ENCODE measurements at regions not wholly inside any gene's neighbourhood (a gene's known extent, or its start where the extent isn't known, plus 50 kb on each side); places are given as distances from the start of the nearest gene placed in this dataset.

DNA sequence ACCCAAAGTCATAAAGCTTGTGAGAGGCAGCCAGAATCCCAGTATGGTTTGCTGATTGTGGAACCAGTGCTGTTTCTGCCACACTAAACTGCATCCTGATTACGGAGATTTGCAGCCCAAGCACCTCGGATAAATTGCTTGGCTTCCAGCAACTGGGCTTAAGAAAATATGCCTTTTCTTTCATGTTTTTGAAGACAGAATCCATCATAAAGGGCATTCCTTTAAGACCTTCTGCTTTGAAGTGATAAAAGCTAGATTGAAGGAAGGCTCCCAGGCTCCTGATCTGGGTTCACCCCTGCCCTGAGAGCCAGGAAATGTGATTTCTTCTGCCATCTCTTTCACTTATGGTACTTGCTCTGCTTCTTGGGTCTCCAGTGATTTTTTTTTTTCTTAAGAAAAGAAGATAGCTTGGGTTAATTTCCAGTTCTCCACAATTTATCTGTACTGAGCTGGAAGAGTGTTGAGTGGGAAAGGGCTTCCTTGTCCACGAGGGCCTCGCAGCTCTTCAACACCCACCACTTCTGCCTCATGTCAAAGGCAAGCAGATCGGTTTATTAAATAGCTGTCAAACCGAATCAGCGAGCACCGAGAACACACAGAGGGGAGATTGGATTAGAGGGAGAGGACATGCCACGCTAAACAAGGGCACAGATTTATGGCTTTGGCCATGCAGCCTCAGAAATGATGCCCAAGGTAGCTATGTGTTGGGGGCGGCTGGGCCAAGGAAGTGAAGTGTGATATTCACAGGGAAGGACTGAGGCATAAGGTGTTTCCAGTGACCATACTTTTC lies 94.9 kb upstream of the TBX20 start:
- Histone ChIP-seq H3K9me3 (ENCODE audit: control insufficient read depth, insufficient read depth, low read length) (no peaks in the 10 kb centered on the region), H3K4me3 (ENCODE audit: low read length) (no peak overlapping the region), H3K27ac (ENCODE audit: low read length) (no peak overlapping the region), H3K36me3 (ENCODE audit: control insufficient read depth, insufficient read depth, low read length) (no peaks in the 10 kb centered on the region), H3K4me1 (ENCODE audit: control insufficient read depth, insufficient read depth, low read length) (peaks cover 2% of the 10 kb centered on the region; the same call in 1 of the 2 replicates), H3K27me3 (ENCODE audit: control insufficient read depth, insufficient read depth, low read length) (no peaks in the 10 kb centered on the region)
- DNase-seq (ENCODE audit: low read depth, low spot score) = no peak
- no CpG with 5 or more reads among the region's 10 CpGs for WGBS (ENCODE audit: insufficient coverage, insufficient read length)

DNA sequence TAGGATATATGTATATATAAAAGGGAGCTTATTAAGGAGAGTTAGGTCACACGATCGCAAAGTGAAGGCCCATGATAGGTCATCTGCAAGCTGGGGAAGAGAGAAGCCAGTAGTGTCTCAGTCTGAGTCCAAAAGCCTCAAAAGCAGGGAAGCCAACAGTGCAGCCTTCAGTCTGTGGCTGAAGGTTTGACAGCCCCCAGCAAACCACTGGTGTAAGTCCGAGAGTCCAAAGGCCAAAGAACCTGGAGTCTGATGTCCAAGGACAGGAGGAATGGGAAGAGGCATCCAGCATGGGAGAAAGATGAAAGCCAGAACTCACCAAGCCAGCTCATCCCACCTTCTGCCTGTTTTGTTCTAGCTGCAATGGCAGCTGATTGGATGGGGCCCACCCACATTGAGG lies 88.9 kb upstream of the TBX20 start:
- no peak overlapping the region for H3K27ac ChIP-seq (ENCODE audit: low read length)
- H3K4me1 ChIP-seq (ENCODE audit: control insufficient read depth, insufficient read depth, low read length) = no peaks in the 10 kb centered on the region
- H3K4me3 ChIP-seq (ENCODE audit: low read length) = no peak overlapping the region
- no CpG with 5 or more reads among the region's 3 CpGs for WGBS (ENCODE audit: insufficient coverage, insufficient read length)
- no peaks in the 10 kb centered on the region for H3K27me3 ChIP-seq (ENCODE audit: control insufficient read depth, insufficient read depth, low read length)
- H3K36me3 ChIP-seq (ENCODE audit: control insufficient read depth, insufficient read depth, low read length) = no peaks in the 10 kb centered on the region
- DNase-seq (ENCODE audit: low read depth, low spot score) = no peak
- H3K9me3 ChIP-seq (ENCODE audit: control insufficient read depth, insufficient read depth, low read length) = no peaks in the 10 kb centered on the region; the same call in 1 of the 2 replicates

DNA sequence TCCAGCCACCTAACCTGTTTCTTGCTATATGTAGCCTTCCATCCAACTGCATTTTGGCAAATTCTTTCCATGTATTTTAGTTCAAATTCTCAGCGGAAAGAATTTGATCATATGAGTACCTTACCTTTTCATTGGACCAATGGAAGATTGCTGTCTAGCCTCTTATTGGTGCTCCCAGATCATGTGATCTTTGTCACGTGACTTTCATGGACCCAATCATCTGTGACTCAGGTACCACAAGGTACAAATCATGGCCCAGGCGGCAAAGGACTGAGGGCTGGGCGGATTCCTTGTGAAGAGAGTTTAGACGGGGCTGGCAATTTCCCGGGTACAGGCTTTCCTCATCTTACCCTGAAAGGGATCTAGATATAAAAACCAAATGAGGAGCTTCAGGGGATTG lies 85.9 kb upstream of the TBX20 start:
- no peaks in the 10 kb centered on the region for H3K36me3 ChIP-seq (ENCODE audit: control insufficient read depth, insufficient read depth, low read length)
- H3K27me3 ChIP-seq (ENCODE audit: control insufficient read depth, insufficient read depth, low read length) = no peaks in the 10 kb centered on the region
- no peaks in the 10 kb centered on the region for H3K4me1 ChIP-seq (ENCODE audit: control insufficient read depth, insufficient read depth, low read length)
- no peak overlapping the region for H3K4me3 ChIP-seq (ENCODE audit: low read length)
- no peak overlapping the region for H3K27ac ChIP-seq (ENCODE audit: low read length)
- no peaks in the 10 kb centered on the region; the same call in 1 of the 2 replicates for H3K9me3 ChIP-seq (ENCODE audit: control insufficient read depth, insufficient read depth, low read length)
- WGBS (ENCODE audit: insufficient coverage, insufficient read length) = no CpG with 5 or more reads among the region's 6 CpGs
- DNase-seq (ENCODE audit: low read depth, low spot score) = no peak

DNA sequence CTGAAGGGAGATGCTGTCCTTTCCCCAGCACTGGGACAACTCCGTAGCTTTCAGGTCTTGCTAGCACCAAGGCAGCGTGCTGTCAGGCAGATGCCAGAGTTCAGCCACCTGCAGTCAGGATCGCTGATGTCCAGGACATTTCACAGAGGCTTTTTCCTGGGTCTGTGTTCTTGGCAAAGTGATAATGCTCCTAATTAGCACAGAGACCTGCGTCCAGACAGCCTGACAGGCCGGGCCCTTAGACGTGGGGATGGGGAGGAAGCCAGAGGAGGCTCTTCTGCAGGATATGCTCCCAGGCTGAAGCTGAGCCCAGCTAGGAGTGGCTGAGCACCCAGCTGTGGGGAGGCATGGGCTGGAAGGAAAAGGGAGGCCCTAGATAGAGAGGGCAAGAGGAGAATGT lies 82.5 kb upstream of the TBX20 start:
- H3K27me3 ChIP-seq (ENCODE audit: control insufficient read depth, insufficient read depth, low read length) = no peaks in the 10 kb centered on the region
- no peaks in the 10 kb centered on the region for H3K36me3 ChIP-seq (ENCODE audit: control insufficient read depth, insufficient read depth, low read length)
- DNase-seq (ENCODE audit: low read depth, low spot score) = no peak
- H3K27ac ChIP-seq (ENCODE audit: low read length) = no peak overlapping the region
- no CpG with 5 or more reads among the region's 6 CpGs for WGBS (ENCODE audit: insufficient coverage, insufficient read length)
- H3K4me3 ChIP-seq (ENCODE audit: low read length) = no peak overlapping the region
- H3K9me3 ChIP-seq (ENCODE audit: control insufficient read depth, insufficient read depth, low read length) = no peaks in the 10 kb centered on the region; the same call in 1 of the 2 replicates
- no peaks in the 10 kb centered on the region for H3K4me1 ChIP-seq (ENCODE audit: control insufficient read depth, insufficient read depth, low read length)

DNA sequence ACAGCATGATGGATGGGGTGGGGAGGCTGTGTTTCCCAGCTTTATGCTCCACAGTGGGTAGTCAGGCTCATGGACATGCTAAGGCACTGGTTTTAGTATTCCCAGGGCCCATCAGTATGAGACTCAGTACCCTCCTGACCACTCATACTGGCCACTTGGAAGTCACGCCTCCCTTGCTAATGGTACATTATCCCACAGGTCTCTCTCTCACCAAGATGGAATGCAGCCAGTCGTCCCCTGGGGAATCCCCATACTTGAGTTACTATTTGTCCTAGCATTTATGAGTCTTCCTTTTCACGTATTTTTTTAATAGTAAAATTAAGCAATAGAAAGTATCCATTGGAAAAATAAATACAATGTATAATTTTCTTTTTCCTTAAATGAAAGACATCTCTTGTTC lies 80.6 kb upstream of the TBX20 start:
- DNase-seq (ENCODE audit: low read depth, low spot score) = no peak
- no peak overlapping the region for H3K4me3 ChIP-seq (ENCODE audit: low read length)

DNA sequence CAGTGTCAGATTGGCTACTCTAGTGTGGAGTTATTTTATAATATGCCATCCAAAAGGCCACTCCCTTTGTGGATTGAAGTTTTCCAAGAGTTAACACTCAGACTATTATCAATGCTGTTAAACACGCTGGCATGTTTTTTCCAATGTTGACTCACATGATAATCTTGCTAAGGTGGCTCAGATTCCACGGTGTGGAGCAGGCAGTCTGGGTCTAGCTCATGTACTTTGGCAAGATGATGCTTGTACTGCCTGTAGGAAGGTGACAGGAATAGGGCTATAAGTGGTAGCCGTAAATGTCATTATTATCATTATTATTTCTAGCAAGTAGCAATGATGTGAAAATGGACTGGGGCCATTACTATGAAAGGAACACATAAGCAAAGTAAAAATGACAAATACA lies 79.4 kb upstream of the TBX20 start:
- DNase-seq (ENCODE audit: low read depth, low spot score) = no peak
- no peaks in the 10 kb centered on the region for H3K9me3 ChIP-seq (ENCODE audit: control insufficient read depth, insufficient read depth, low read length)
- no CpG with 5 or more reads among the region's 3 CpGs for WGBS (ENCODE audit: insufficient coverage, insufficient read length)
- no peak overlapping the region for H3K27ac ChIP-seq (ENCODE audit: low read length)
- no peaks in the 10 kb centered on the region for H3K27me3 ChIP-seq (ENCODE audit: control insufficient read depth, insufficient read depth, low read length)
- no peaks in the 10 kb centered on the region for H3K36me3 ChIP-seq (ENCODE audit: control insufficient read depth, insufficient read depth, low read length)
- no peak overlapping the region for H3K4me3 ChIP-seq (ENCODE audit: low read length)
- H3K4me1 ChIP-seq (ENCODE audit: control insufficient read depth, insufficient read depth, low read length) = no peaks in the 10 kb centered on the region

More for the DNA sequence above, 80.6 kb upstream of the TBX20 start:
- Histone ChIP-seq H3K27me3 (ENCODE audit: control insufficient read depth, insufficient read depth, low read length) (no peaks in the 10 kb centered on the region), H3K36me3 (ENCODE audit: control insufficient read depth, insufficient read depth, low read length) (no peaks in the 10 kb centered on the region), H3K27ac (ENCODE audit: low read length) (no peak overlapping the region), H3K9me3 (ENCODE audit: control insufficient read depth, insufficient read depth, low read length) (no peaks in the 10 kb centered on the region), H3K4me1 (ENCODE audit: control insufficient read depth, insufficient read depth, low read length) (no peaks in the 10 kb centered on the region)
- WGBS (ENCODE audit: insufficient coverage, insufficient read length) = no CpG with 5 or more reads among the region's 3 CpGs

DNA sequence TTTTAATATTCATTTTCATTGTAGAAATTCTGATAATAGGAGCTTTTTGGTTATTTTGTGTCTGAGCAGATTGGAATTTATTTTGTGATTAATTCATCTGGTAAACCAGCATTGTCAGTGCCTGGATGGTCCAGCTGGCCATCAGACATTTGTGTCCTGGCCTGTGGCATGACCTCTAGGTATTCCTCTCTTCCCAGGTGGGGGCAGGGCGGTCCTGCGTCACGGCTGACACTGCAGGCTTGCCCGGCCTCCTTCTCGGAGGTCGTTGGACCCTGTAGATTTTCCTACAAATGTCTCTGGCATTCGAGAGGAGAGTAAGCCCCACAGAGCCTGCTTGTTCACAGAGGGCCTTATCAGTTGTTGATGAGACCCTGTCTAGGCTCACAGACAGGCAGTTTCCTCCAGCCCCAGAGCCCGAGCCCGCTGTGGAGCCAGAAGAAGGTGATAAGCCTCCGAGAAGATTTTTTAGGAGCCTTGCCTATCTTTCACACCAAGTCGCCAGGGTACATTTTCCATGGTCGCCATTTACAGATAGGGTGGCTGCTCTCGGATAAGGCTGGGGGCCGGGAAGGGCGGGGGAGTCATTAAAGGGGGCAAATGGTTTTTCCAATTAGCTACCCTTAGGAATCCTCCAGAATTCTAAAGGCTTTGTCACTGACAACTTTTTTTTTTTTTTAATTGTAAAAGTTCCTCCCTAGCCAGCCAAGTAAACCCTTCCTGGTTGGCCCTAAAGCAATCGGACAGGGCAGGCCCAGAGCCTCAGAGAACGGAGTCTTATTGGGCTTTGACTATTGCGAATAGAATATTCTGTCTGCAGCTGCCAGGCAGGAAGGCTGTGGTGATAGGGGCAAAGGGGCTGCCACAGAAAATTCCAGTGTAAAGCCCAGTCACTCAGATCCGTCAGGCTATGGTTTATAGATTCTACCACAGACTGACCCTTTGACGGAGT lies 78.1 kb upstream of the TBX20 start:
- no peaks in the 10 kb centered on the region for H3K36me3 ChIP-seq (ENCODE audit: control insufficient read depth, insufficient read depth, low read length)
- H3K4me3 ChIP-seq (ENCODE audit: low read length) = no peak overlapping the region
- H3K27ac ChIP-seq (ENCODE audit: low read length) = no peak overlapping the region
- no CpG with 5 or more reads among the region's 20 CpGs for WGBS (ENCODE audit: insufficient coverage, insufficient read length)
- DNase-seq (ENCODE audit: low read depth, low spot score) = no peak
- H3K27me3 ChIP-seq (ENCODE audit: control insufficient read depth, insufficient read depth, low read length) = no peaks in the 10 kb centered on the region
- H3K9me3 ChIP-seq (ENCODE audit: control insufficient read depth, insufficient read depth, low read length) = no peaks in the 10 kb centered on the region
- H3K4me1 ChIP-seq (ENCODE audit: control insufficient read depth, insufficient read depth, low read length) = no peaks in the 10 kb centered on the region

DNA sequence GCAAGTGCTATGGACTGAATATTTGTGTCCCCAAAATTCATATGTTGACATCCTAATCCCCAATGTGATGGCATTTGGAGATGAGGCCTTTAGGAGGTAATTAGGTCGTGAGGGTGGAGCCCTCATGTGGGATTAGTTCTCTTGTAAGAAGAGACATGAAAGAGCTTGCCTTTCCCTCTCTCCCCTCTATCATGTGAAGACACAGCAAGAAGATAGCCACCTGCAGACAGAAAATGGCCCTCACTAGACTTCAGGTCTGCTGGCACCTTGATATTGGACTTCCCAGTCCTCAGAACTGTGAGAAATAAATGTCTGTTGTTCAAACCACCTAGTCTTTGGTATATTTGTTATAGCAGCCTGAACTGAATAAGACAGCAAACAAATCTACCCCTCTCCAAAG lies 75.1 kb upstream of the TBX20 start:
- Histone ChIP-seq H3K36me3 (ENCODE audit: control insufficient read depth, insufficient read depth, low read length) (no peaks in the 10 kb centered on the region), H3K27ac (ENCODE audit: low read length) (no peak overlapping the region), H3K4me1 (ENCODE audit: control insufficient read depth, insufficient read depth, low read length) (no peaks in the 10 kb centered on the region), H3K4me3 (ENCODE audit: low read length) (no peak overlapping the region), H3K27me3 (ENCODE audit: control insufficient read depth, insufficient read depth, low read length) (no peaks in the 10 kb centered on the region), H3K9me3 (ENCODE audit: control insufficient read depth, insufficient read depth, low read length) (no peaks in the 10 kb centered on the region)
- DNase-seq (ENCODE audit: low read depth, low spot score) = no peak
- no CpG with 5 or more reads among the region's 1 CpG for WGBS (ENCODE audit: insufficient coverage, insufficient read length)

DNA sequence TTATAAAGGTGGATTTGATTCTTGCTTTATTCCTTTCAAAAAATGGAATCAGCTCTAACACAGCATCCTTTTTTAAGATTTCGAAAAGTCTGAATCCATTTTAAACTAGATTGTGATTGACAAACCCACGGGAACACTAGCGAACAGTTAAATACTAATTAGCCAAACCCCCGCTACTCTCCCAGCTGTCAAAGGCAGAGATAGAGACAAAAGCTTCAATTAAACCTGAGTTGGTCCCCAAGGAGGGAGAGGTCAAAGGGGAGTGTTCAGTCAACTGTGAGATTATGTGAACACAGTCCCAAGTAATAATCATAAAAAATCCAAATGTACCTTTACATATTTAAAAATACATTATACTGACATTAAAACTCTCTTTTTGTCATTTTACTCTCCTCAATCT lies 65.7 kb upstream of the TBX20 start:
- DNase-seq (ENCODE audit: low read depth, low spot score) = no peak
- no CpG with 5 or more reads among the region's 4 CpGs for WGBS (ENCODE audit: insufficient coverage, insufficient read length)
- no peak overlapping the region for H3K4me3 ChIP-seq (ENCODE audit: low read length)
- no peaks in the 10 kb centered on the region for H3K4me1 ChIP-seq (ENCODE audit: control insufficient read depth, insufficient read depth, low read length)
- no peaks in the 10 kb centered on the region for H3K27me3 ChIP-seq (ENCODE audit: control insufficient read depth, insufficient read depth, low read length)
- no peaks in the 10 kb centered on the region for H3K9me3 ChIP-seq (ENCODE audit: control insufficient read depth, insufficient read depth, low read length)
- H3K27ac ChIP-seq (ENCODE audit: low read length) = no peak overlapping the region
- H3K36me3 ChIP-seq (ENCODE audit: control insufficient read depth, insufficient read depth, low read length) = no peaks in the 10 kb centered on the region

DNA sequence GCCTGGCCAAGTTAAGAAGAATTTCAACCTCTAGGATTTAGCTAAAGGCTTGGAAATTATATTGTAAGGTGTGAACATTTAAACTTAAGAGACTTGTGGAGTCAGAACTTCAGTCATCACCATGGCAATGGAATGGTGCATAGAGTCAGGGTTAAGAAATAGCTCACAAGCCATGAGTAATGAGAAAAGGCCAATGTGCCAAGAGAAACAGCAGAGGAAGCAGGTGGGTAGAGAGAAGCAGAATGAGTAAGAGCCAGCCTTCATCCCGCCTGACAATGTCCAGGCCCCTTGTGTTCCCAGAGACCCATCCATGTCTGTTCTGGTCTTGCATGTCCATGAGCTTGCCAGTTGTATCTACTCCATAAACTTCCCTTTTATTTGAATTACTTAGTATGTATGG lies 62.6 kb upstream of the TBX20 start:
- Histone ChIP-seq H3K27ac (ENCODE audit: low read length) (no peak overlapping the region), H3K4me3 (ENCODE audit: low read length) (no peak overlapping the region), H3K27me3 (ENCODE audit: control insufficient read depth, insufficient read depth, low read length) (no peaks in the 10 kb centered on the region), H3K4me1 (ENCODE audit: control insufficient read depth, insufficient read depth, low read length) (no peaks in the 10 kb centered on the region), H3K9me3 (ENCODE audit: control insufficient read depth, insufficient read depth, low read length) (no peaks in the 10 kb centered on the region), H3K36me3 (ENCODE audit: control insufficient read depth, insufficient read depth, low read length) (no peaks in the 10 kb centered on the region)
- no CpG with 5 or more reads among the region's 1 CpG for whole genome bisulfite sequencing (ENCODE audit: insufficient coverage, insufficient read length)
- no peak for DNase-seq (ENCODE audit: low read depth, low spot score)

All from iPS DF 6.9 (cell line).